ENCODE measurements at regions not wholly inside any gene's neighbourhood (a gene's known extent, or its start where the extent isn't known, plus 50 kb on each side); places are given as distances from the start of the nearest gene placed in this dataset.

GRCh38 chr19:30158067-30158892 lies 213.9 kb upstream of the ZNF536 start:
- Histone ChIP-seq H4K91ac (replicated peaks; ENCODE audit: insufficient read length, low read length) (no peak overlapping the region), H3K27me3 (replicated peaks in 1 of 4; ENCODE audit: control insufficient read depth in 3 of 4, extremely low read depth in 1 of 4, insufficient read depth in 3 of 4, low read length in 3 of 4) (no peaks in the 10 kb centered on the region), H3K56ac (replicated peaks; ENCODE audit: insufficient read length, low read depth, low read length) (no peak overlapping the region), H2BK12ac (ENCODE audit: low read depth, low read length) (no peak overlapping the region), H2BK5ac (ENCODE audit: low read depth, low read length) (no peak overlapping the region), H3K36me3 (ENCODE audit: control insufficient read depth in 2 of 4, insufficient read depth in 4 of 4, low read length in 3 of 4) (no peaks in the 10 kb centered on the region), H2BK120ac (replicated peaks; ENCODE audit: low read depth, low read length) (no peak overlapping the region), H2AFZ (ENCODE audit: low read length) (no peak overlapping the region), H2BK15ac (ENCODE audit: low read length) (no peak overlapping the region), H3K4me3 (ENCODE audit: extremely low read depth in 1 of 4, insufficient read depth in 2 of 4, low read depth in 3 of 4, low read length in 4 of 4) (no peak overlapping the region), H3K4me1 (replicated peaks in 1 of 4; ENCODE audit: control insufficient read depth in 3 of 4, insufficient read depth in 4 of 4, low read length in 3 of 4) (no peaks in the 10 kb centered on the region; a peak in 1 of 7 replicates), H3K23me2 (ENCODE audit: low read depth, low read length) (peaks cover 7% of the 10 kb centered on the region; the same call in 1 of the 2 replicates), H3K14ac (ENCODE audit: insufficient read length) (no peak overlapping the region), H4K20me1 (replicated peaks in 1 of 2; ENCODE audit: control insufficient read depth in 1 of 2, insufficient read depth in 2 of 2, low read length in 2 of 2) (no peaks in the 10 kb centered on the region), H3K23ac (ENCODE audit: insufficient read length) (no peak overlapping the region), H3K4me2 (ENCODE audit: insufficient read depth in 1 of 2, low read depth in 2 of 2, low read length in 2 of 2) (no peak overlapping the region), H3K79me1 (ENCODE audit: low read depth, low read length) (no peaks in the 10 kb centered on the region; the same call in 1 of the 2 replicates), H3K4ac (replicated peaks; ENCODE audit: insufficient read length, low read depth, low read length) (no peak overlapping the region), H3K9me3 (ENCODE audit: insufficient read depth in 2 of 2, low read depth in 1 of 2, low read length in 1 of 2) (no peaks in the 10 kb centered on the region), H3K79me2 (ENCODE audit: control insufficient read depth in 1 of 2, insufficient read depth in 2 of 2, low read length in 2 of 2) (no peaks in the 10 kb centered on the region), H3K27ac (ENCODE audit: low read depth, low read length) (no peak overlapping the region), H4K5ac (ENCODE audit: insufficient read length, low read depth, low read length) (no peak overlapping the region), H2AK5ac (ENCODE audit: low read depth, low read length) (no peak overlapping the region), H2BK20ac (ENCODE audit: low read length) (no peak overlapping the region), H3K18ac (ENCODE audit: extremely low read depth, low read length) (no peak overlapping the region), H4K8ac (ENCODE audit: extremely low read depth, insufficient read depth, low read length) (no peak overlapping the region), H3K9ac (replicated peaks in 1 of 4; ENCODE audit: extremely low read depth in 1 of 4, low read depth in 3 of 4, low read length in 3 of 4) (no peak overlapping the region)
- TF ChIP-seq CTBP2 (IDR thresholded peaks at IDR 0.05; ENCODE audit: borderline replicate concordance, insufficient read depth, insufficient read length, low read length) = no peak
- ChIA-PET CTCF (ENCODE audit: partially characterized antibody) (interaction anchor here (1.2 kb wide), 1 partner anchor 112 kb away, joined by 3 read pairs; no protein-coding TSS in a partner anchor), POLR2A (ENCODE audit: partially characterized antibody) (no interaction called here)
- DNase-seq (ENCODE audit: low read depth in 1 of 2, low spot score in 2 of 2) (no peak), FAIRE-seq (no peak)
- WGBS, 2 experiments (ENCODE audit: extremely low coverage in 1 of 2, insufficient coverage in 1 of 2, insufficient read length in 1 of 2, insufficient replicate concordance in 2 of 2, low coverage in 1 of 2, low lambda C conversion rate in 2 of 2, missing lambda C conversion rate in 1 of 2) = 89% methylated on average over 11 of the region's 11 CpGs; no CpG with 5 or more reads in 1 of the 2 experiments

Data from H1 (cell line).